Head of caudate nucleus (tissue), 42 donors: ENCODE measurements at regions not wholly inside any gene's neighbourhood (a gene's known extent, or its start where the extent isn't known, plus 50 kb on each side); places are given as distances from the start of the nearest gene placed in this dataset.
"Not testable (repeated sequence)": the region's sequence is repeated elsewhere in the genome, so short reads cannot be mapped to it uniquely, and the experiment has no call there.

Source experiments
- DNase-seq, 42 donors: peaks; one replicate each; pipeline versions ENCODE4 v3.0.0 to v3.0.0-alpha.2; 2020 to 2021; ENCODE audit warnings: mixed read lengths in 7 of 42
- intact Hi-C: fragments of 100-400 bp; cut with DNase I; formaldehyde crosslinking; loops from one replicate; pipeline ENCODE4 v1.15.0; 2022

GRCh38 chr2:83461135-83461534 lies 997.9 kb downstream of the SUCLG1 start:
- intact Hi-C loops = no loop called here
- DNase-seq = no peak

- intact Hi-C loops = no loop called here
- DNase-seq = no peak
These were observed 999.6 kb downstream of the SUCLG1 start for GRCh38 chr2:83459456-83459855.

GRCh38 chr2:83435989-83436388 lies 1023.1 kb downstream of the SUCLG1 start:
- no peak for DNase-seq
- intact Hi-C loops = no loop called here

GRCh38 chr2:83420993-83421392 lies 1038.1 kb downstream of the SUCLG1 start:
- intact Hi-C loops = no loop called here
- no peak for DNase-seq

GRCh38 chr2:83394134-83394904 lies 1064.8 kb downstream of the SUCLG1 start:
- no peak for DNase-seq
- intact Hi-C loops = no loop called here

- intact Hi-C loops = no loop called here
- DNase-seq = no peak
These were observed 1070.3 kb downstream of the SUCLG1 start for GRCh38 chr2:83388804-83389203.

GRCh38 chr2:83386549-83386948 lies 1072.5 kb downstream of the SUCLG1 start:
- no peak for DNase-seq
- intact Hi-C loops = no loop called here

GRCh38 chr2:83378921-83379320 lies 1080.2 kb downstream of the SUCLG1 start:
- no peak for DNase-seq

GRCh38 chr2:83376731-83377130 lies 1082.3 kb downstream of the SUCLG1 start:
- DNase-seq = no peak
- intact Hi-C loops = no loop called here

More at GRCh38 chr2:83378921-83379320, 1080.2 kb downstream of the SUCLG1 start:
- intact Hi-C loops = no loop called here

GRCh38 chr2:83370419-83370762 lies 1088.7 kb downstream of the SUCLG1 start:
- intact Hi-C loops = no loop called here
- DNase-seq = no peak

- intact Hi-C loops = no loop called here
- DNase-seq = no peak
These were observed 1089.3 kb downstream of the SUCLG1 start for GRCh38 chr2:83369601-83370418.

- intact Hi-C loops = no loop called here
- no peak for DNase-seq
These were observed 1090.2 kb downstream of the SUCLG1 start for GRCh38 chr2:83368916-83369315.

- DNase-seq = no peak
- intact Hi-C loops = no loop called here
These were observed 1090.6 kb downstream of the SUCLG1 start for GRCh38 chr2:83368461-83368860.

- intact Hi-C loops = no loop called here
- no peak for DNase-seq
These were observed 1093.6 kb downstream of the SUCLG1 start for GRCh38 chr2:83365476-83365875.

- intact Hi-C loops = no loop called here
- no peak for DNase-seq
These were observed 1094.8 kb downstream of the SUCLG1 start for GRCh38 chr2:83364264-83364663.

GRCh38 chr2:83363138-83363537 lies 1095.9 kb downstream of the SUCLG1 start:
- intact Hi-C loops, DNase-seq: not testable (repeated sequence)

- intact Hi-C loops = no loop called here
- no peak for DNase-seq
These were observed 1099.7 kb downstream of the SUCLG1 start for GRCh38 chr2:83359336-83359735.

GRCh38 chr2:83342860-83343329 lies 1116.2 kb downstream of the SUCLG1 start:
- intact Hi-C loops = no loop called here
- no peak for DNase-seq

- no peak for DNase-seq
- intact Hi-C loops = no loop called here
These were observed 1118.7 kb downstream of the SUCLG1 start for GRCh38 chr2:83340424-83340823.

GRCh38 chr2:83339942-83340341 lies 1119.1 kb downstream of the SUCLG1 start:
- intact Hi-C loops, DNase-seq: not testable (repeated sequence)

GRCh38 chr2:83331810-83332209 lies 1127.3 kb downstream of the SUCLG1 start:
- DNase-seq = no peak

More at GRCh38 chr2:83331810-83332209, 1127.3 kb downstream of the SUCLG1 start:
- intact Hi-C loops = no loop called here
